ENCODE measurements at regions not wholly inside any gene's neighbourhood (a gene's known extent, or its start where the extent isn't known, plus 50 kb on each side); places are given as distances from the start of the nearest gene placed in this dataset.

- TF ChIP-seq CTCF (IDR thresholded peaks at IDR 0.05; ENCODE audit: low read length): no peak
- no peak for TF ChIP-seq EZH2phosphoT487 (IDR thresholded peaks at IDR 0.05; ENCODE audit: low read length)
These were observed 1752.6 kb upstream of the C9orf72 start for GRCh38 chr9:29325894-29326293.
